Coronary artery (tissue), 2 donors: ENCODE measurements at regions not wholly inside any gene's neighbourhood (a gene's known extent, or its start where the extent isn't known, plus 50 kb on each side); places are given as distances from the start of the nearest gene placed in this dataset.
A peak's percentile ranks its signal among the peaks of the same experiment; 100 is the strongest.
"Not testable (repeated sequence)": the region's sequence is repeated elsewhere in the genome, so short reads cannot be mapped to it uniquely, and the experiment has no call there.

Experiments used
- DNase-seq: peaks from one replicate; pipeline ENCODE4 v3.0.0-alpha.2; 2017; ENCODE audit warnings: low spot score
- H3K27ac ChIP-seq, 2 donors: fragments of 200-600 bp; sonication (generic); one replicate each; pipeline ENCODE4 v1.5.1; 2016 to 2019
- H3K4me3 ChIP-seq: fragments of 200-600 bp; sonication (generic); 2 replicates; pipeline ENCODE4 v1.5.1; 2016; ENCODE audit warnings: mild to moderate bottlenecking, moderate library complexity
- CTCF ChIP-seq: fragments of 200-600 bp; sonication (generic); IDR thresholded peaks from one replicate; pipeline ENCODE4 v1.5.1; 2019; ENCODE audit warnings: antibody characterized with exemption

- no peak overlapping the region for H3K27ac ChIP-seq
- H3K4me3 ChIP-seq: no peak overlapping the region
- no peak for DNase-seq
- no peak for TF ChIP-seq CTCF
Observed at GRCh38 chr2:215790523-215791421, 222.6 kb downstream of the MREG start.

GRCh38 chr2:215787565-215788178 lies 225.7 kb downstream of the MREG start:
- no peak for DNase-seq
- Histone ChIP-seq H3K4me3 (no peak overlapping the region), H3K27ac (no peak overlapping the region)
- TF ChIP-seq CTCF: no peak

GRCh38 chr2:215787025-215787424 lies 226.3 kb downstream of the MREG start:
- TF ChIP-seq CTCF: no peak
- no peak for DNase-seq
- Histone ChIP-seq H3K27ac (no peak overlapping the region), H3K4me3 (no peak overlapping the region)

GRCh38 chr2:215784371-215784783 lies 229.0 kb downstream of the MREG start:
- H3K27ac ChIP-seq: peak overlapping the region; percentile 42 to 62
- no peak overlapping the region for H3K4me3 ChIP-seq
- TF ChIP-seq CTCF: no peak
- no peak for DNase-seq

- H3K4me3 ChIP-seq, DNase-seq: not testable (repeated sequence)
- H3K27ac ChIP-seq: peak overlapping the region in 1 of 2 donors; percentile 42
Observed at GRCh38 chr2:215783640-215784039, 229.7 kb downstream of the MREG start.

- TF ChIP-seq CTCF: no peak
- no peak overlapping the region for H3K4me3 ChIP-seq
- no peak overlapping the region for H3K27ac ChIP-seq
- no peak for DNase-seq
Observed at GRCh38 chr2:215782965-215783364, 230.4 kb downstream of the MREG start.

- no peak overlapping the region for H3K4me3 ChIP-seq
- no peak for DNase-seq
- no peak for TF ChIP-seq CTCF
Observed at GRCh38 chr2:215782295-215782694, 231.1 kb downstream of the MREG start.

More at GRCh38 chr2:215782295-215782694, 231.1 kb downstream of the MREG start:
- H3K27ac ChIP-seq: no peak overlapping the region
